CD4-positive, alpha-beta T cell treated with Interleukin-10 for 1 hour (primary cell): ENCODE measurements at regions not wholly inside any gene's neighbourhood (a gene's known extent, or its start where the extent isn't known, plus 50 kb on each side); places are given as distances from the start of the nearest gene placed in this dataset.

ENCODE experiments used
- DNase-seq: peaks from one replicate; pipeline ENCODE4 v3.0.0-alpha.2; 2020

DNA sequence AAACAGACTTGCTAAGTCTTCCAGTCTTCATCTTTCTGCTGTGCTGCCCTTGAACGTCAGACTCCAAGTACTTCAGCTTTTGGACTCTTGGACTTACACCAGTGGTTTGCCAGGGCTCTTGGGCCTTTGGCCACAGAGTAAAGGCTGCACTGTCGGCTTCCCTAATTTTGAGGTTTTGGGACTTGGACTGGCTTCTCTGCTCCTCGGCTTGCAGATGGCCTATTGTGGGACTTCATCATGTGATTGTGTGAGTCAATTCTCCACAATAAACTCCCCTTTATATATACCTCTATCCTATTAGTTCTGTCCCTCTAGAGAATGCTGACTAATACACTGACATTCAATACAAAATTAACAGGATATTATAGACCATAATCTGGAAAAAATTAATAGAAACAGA, 628.1 kb downstream of the PLPP3 start:
- no peak for DNase-seq

DNA sequence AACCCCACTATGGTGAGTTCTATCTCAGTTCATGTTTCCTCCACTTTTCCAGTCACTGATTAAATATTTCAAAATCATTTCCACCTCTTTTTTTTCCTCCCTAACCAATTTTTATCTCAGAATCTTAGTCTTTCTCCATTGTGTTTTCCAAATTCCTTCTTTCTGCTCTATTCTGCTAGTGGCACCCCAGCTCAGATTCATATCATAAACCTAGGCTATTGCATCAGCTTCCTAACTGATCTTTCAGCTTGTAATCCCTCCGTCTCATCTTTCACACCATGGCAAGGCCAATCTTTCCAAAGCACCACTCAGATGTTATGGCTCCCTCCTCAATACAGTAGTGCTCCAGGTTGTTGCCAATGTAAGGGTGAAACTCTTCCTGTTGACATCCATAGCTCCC, 631.9 kb downstream of the PLPP3 start:
- no peak for DNase-seq

DNA sequence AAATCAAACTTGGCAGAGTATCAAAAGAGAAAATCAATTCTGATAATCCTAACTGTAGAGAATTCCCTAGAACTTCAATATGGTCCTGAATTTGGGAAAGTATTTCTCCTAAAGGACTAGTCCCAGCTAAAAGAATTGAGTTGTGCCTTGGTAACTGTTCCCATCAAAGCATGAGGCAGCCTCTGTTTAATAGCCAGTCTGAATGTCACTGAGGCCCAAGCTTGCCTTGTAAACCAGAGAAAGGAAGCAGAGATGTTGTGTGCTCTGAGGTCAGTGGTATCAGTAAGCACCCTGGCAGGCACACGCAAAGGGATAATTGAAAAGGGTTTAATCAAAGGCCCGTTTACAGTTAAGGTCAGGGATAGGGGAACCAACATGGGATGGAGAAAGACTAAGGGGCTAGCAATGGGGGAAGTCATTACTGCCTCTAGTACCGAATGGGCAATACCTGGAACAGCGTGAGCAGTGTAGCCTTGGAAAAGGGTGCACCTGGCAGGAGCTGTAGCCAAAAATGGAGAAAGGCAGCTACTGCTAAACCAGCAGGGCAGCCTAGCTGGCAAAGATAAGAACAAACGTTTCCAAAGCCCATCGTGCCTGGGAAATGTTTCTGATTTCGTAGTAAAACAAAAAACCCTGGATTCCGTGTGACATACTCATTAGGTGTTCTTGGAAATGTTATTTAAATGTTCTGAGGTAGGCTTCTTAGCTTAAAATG, 635.5 kb downstream of the PLPP3 start:
- no peak for DNase-seq

DNA sequence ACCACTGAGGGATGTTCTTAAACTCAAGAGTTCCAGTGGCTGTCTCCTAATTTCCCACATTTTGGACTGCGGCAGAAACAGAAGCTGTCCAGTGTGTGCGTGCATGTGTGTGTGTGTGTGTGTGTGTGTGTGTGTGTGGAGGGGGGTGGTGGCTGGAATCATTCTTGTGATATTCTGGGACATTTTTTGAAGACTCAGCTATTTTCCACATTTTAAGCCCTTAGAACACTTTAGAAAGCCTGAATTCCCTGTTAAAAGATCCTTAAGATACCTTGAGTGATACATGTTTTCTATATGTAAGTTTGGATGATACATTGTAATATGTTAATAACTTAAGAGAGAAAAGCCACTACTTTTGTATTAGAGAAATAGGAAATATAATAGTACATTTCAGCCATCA, 636.4 kb downstream of the PLPP3 start:
- no peak for DNase-seq

DNA sequence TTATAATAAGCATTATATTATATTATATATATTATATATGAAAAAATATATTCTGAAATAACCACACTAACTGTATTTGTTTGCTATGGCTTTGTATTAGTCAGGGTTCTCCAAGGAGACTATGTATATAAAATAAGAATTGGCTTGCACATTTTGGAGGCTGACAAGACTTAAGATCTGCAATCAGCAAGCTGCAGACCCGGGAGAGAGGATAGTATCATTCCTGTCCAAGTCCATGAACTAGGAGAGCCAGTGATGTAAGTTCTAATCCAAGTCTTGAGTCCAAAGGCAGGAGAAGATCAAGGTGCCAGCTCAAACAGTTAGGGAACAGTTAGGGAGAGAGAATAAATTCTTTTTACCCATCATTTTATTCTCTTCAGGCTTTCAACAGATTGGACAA, 639.5 kb downstream of the PLPP3 start:
- no peak for DNase-seq

DNA sequence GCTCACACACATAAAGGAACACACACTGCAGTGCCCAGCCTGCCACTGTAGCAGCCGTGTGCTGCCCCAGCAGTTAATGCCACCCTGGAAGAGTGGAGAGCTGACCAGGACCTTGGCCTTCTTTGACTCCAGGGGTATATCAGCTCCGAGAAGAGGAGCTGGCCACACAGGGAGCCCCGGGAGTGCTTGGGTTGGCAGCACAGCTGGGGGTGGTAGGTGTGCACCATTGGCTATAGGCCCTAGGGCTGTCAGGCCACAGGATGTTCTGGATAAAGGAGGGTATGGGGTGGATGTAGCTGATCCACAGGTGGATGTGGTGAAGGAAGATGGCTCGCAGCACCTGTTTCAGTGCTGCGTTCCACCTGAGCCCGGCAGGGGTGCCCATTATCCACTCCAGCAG, 640.5 kb downstream of the PLPP3 start:
- no peak for DNase-seq

DNA sequence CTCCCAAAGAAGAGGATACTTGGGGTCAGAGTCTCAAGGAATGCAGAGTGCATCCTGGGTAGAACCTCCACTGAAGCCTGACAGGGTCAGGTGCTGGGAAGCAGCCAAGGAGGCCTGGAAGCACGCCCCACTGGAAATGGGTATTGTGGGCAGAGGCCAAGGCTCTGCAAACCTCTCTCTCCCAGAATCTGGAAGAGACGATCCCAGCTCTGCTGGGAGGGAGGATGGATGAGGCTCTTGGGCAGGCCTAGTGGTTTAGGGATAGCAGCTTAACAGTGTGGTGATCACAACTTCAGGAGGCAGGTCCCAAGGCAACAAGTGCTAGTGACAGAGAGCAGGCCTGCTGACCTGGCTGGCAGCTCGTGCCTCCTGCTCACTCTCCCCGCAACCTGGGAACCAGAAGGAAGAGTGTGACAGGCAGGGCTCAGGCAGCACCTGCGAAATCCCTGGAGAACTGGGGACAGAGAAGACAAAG, 641.0 kb downstream of the PLPP3 start:
- no peak for DNase-seq

DNA sequence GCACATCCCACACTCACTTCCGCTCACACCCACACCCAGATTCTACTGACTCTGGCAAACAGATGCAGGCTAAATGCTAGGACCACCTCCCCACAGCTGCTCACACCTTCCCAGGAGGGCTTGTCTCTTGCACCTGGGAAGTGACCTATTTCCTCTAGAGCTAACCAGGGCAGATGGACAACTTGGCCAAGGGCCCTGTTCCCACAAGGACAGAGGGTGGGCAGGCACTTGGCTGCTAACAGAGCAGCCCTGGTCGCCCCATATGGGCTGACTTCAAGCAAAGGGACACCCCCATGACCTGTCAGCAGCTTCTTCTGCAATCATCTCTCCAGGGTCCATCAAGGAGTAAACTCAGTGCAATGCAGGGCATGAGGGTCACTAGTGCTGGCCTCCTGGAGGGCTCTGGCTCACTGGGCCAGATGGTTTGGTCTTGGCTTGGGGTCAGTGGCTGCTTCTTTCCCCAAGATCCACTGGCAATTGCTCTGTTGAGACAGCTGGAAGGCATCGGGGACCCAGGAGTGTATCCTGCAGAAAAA, 641.5 kb downstream of the PLPP3 start:
- no peak for DNase-seq

DNA sequence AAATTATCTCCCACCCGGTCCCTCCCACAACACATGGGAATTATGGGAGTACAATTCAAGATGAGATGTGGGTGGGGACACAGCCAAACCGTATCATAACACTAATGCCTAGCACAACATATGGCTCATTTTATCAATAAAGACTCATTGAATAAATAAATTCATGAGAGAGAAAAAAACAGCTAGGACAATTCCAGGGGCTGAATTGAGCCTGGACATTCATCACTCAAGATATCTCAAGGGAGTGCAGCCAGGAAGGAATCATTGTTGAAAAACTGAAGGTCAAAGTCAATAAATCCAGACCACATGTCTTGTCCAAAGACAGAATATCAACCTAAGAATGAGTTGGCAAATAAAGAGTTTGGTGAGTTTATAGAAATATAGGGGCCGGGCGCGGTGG, 644.1 kb downstream of the PLPP3 start:
- no peak for DNase-seq

DNA sequence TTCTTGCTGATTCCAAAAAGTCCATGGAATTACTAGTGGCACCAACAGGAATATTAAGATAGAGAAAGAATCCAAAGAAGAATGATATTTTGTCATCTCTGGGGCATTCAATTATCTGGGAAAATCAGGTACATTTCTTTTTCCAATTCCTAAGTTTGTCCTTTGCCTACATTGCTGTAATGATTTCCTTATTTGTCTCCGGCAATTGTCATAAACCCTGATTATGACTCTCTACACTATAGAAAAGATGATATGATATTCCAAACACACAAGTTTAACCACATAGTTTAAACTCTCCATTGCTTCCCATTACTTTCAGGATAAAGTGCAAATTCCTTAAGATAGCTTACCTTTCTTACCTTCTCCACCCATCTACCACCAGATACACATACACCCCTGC, 647.0 kb downstream of the PLPP3 start:
- no peak for DNase-seq

DNA sequence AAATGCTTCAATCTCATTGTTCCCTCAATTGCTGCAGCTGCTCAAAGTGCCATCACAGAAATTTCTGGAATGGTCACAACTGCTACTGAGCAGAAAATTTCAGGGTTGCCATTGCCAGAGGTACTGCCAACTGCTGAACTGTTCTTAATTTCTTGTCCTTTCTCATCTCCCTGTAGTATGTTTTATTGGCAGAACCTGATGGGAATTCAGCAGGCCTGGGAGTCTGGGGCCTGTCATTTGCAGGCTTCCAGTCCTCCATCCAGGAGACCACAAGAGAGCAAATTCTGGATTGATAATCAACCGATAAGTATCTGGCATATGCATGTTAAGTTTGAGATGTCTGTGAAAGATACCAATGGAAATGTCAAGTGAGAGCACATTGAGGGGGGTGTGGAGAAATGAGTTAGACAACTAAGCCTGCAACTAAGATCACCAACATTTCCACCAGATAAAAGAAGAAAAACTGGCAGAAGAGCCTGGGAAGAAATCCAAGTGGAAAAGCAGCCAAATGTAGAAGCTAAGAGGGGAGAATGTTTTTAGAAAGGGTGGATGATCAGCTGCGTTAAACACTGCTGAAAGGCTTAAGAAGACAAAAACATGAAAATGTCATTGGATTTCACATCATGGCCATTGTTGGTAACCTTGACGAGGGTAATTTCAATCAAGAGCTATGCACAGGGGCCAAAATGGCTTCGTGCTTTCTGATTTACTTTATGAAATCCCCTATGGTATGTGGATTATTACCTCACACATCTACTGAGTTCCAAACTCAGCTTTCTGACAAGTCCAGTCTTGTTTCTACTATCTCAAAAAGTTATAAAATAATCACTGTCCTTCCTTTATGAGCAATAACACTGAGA, 648.1 kb downstream of the PLPP3 start:
- no peak for DNase-seq

DNA sequence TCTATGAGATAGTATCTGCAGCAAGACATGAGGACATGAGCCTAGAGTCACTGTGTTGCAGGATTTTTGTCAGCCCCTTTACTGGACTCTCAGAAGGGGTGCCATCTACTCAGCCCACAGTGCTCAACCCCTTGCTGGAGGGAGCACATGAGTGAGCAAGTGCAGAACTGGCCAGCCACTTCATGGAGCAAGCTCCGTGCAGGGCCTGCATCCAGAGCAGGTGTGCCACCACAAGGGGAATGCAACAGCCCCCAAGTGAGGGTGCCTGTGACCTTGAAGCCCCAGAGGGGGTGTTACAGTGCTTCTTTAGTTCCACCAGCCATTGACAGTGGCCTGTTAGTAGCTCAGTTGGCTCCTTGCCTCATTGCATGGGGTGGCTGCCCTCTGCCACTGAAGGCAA, 649.7 kb downstream of the PLPP3 start:
- no peak for DNase-seq

DNA sequence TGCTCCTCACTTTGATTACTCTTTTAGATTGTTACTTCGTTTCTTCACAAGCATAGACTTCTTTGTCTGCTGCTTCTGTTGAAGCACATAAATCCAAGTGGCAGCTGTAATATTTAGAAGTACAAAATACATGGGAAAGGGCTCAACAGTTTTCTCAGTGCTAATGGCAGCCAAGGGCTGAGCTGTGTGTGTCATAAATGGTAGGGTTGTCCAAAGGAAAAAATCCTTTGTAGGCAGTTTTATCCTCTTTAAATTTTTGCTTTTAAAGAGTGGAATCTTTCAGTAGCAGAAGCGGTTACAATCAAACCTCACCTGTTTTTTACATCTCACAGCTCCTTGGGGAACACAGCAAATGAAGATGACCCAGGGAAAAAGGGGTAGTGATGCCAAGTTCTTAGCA, 650.8 kb downstream of the PLPP3 start:
- no peak for DNase-seq

DNA sequence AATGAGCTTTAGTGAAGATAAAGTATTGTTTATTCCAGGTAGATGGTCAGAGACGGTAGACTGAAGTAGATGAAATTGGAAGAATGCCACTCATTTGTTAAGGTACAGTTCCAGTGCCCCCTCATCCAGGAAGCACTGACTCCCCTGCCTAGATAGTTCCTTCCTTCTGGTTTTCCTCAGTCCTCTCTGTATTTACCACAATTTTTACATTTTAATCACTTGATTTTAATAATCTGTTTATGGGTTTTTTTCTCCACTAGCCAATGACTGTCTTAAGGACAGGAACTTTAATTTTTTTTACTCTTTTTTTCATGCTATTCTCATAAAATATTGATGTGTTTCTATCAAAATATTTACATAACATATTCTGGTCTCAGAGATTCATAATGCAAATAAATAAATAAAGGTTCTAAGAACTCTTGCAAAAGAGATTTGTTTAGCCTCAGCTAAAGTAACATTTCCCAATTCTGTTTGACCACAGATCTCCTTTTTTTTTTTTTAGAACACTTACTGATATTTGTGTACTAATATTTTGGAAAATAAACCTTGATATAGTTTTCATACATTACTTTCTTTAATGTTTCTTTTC, 651.6 kb downstream of the PLPP3 start:
- no peak for DNase-seq

DNA sequence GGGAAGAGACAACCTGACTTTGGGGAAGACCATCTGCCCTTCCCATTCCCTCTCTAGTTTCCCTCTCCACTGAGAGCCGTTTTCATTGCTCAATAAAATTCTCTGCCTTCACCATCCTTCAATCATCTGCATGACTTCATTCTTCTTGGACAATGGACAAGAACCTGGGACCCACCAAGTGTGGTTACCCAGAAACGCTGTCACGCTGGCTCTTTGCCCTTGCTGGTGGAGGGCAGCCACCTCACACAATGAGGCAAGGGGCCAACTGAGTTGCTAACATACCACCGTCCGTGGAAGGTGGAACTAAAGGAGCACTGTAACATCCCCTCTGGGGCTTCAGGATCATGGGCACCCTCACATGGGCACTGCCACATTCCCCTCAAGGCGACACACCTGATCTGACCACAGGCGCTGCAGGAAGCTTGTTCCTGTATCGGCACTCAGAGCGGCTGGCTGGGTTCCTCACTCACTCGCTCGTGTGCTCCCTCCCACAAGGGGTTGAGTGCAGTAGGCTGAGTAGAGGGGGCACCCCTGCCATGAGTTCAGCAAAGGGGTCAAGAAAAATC, 652.4 kb downstream of the PLPP3 start:
- DNase-seq = no peak

DNA sequence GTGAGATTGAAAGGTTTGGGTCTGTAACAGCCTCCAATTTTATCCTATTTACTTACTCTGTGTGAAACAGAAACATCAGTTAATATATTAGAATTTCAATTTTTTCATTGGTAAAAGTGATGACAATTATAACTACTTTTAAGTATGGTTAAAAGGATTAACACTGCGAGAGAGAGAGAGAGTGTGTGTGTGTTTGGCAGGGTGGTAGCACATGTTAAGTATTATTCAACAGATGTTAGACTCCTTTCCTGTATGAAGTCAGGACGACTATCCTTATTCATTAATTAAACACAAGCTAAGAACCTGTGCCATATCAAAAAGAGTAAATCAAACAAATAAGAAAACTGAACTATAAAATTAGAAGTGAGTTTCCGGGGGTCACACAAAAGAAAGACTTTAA, 662.5 kb downstream of the PLPP3 start:
- no peak for DNase-seq

DNA sequence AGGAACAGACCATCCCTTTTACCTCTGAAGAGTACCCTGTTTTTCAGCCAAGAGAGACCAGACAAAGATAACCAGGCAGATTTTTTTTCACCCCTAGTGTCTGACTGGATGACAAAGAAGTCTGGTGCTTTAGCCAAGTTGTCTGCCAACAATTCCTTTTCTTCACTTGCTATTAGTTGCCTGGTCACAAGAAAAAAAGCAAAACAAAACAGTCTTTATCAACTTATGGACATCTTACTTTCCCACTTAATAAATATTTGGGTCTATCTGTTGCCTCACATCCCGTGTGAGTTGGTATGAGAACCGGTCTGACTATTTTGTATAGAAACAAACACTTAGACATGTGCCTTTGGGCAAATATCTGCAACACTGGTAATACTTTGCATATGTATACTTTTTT, 662.9 kb downstream of the PLPP3 start:
- DNase-seq = no peak

DNA sequence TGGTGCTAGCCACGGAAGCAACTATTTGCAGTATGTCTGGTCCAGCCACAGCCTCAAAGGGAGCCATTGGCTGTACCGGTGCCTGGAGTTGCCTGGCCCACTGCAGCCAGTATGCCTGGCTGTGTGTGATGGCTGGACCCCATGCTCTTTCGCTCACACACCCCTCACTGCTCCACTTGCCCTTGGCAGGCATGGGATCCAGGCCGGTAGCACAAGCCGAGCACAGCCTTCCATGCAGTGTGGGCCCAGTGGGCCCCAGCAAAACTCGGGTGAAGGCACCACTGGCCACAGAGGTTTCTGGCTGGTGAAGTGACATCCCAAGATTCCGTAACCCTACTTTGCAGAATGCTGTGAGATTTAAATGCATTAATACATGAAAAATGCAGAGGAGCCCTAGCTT, 665.8 kb downstream of the PLPP3 start:
- DNase-seq = no peak

DNA sequence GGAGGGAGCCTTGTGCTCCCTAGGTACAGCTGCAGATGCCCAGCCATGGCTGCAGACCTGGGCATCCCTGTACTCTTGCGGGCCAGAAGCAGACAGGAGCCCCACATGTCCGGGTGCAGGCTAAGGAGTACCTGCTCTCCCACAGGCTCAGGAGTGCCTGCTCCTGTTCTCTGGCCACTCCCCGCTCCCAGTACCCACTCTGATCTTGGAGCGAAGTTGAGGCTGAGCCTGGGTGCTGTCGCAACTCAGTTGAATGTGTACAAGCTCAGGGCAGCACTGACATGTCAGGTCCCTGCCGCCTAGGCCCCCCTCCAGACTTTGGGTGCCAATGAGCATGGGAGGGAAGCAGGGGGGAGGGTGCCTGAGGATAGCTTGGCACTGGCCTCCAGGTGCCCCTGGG, 666.9 kb downstream of the PLPP3 start:
- no peak for DNase-seq

DNA sequence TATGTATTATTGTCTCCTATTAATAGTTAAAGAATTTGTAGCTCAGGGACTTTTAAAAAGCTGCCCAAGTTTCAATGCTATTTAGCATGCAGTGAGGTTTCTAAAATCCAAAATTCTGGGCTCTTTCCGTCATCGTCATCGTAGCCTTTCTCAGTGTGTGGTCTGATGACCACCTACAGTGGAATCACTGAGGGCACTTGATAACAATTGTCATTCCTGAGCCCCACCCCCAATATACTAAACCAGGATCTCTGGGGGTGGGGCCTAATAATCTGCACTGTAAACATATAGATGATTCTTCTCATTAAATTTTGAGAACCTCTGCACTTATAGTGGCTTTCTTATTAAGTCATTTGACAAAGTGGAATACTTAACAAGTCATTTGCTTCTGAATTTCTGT, 674.8 kb downstream of the PLPP3 start:
- no peak for DNase-seq

DNA sequence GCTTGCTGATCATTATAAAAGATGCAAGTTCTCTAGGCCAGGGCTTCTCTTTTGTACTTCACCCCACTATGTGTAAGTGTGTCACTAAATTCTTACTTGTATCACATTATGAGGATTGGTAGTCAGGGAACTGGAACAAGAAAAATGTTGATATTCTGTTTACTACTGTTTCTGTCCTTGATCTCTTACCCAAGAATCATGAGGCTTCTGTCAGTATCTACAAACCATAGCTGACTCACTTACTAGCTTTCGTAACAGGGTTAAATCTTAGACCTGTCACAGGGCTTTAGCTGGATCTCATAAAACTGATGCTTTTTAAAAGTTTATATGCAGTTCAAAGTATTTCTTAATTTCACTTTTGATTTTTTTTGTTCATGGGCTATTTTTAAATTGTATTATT, 681.2 kb downstream of the PLPP3 start:
- DNase-seq = no peak

DNA sequence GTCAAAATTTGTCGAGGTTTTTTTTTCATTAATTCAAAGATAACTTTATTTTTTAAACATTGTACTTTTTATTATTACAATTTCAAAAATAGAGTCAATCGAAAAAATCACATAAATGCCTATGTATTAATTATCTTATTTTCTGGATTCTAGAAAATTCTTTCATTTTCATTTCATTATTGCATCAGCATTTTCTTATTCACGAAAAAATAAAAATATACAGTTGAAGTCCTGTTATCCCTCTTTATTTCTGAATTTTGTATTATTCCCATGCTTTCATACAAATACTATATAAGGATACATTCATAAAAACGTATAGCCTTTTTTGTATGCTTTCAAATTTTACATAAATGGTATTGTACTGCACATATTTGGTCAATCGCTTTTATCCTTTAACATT, 681.0 kb upstream of the USP24 start:
- no peak for DNase-seq

DNA sequence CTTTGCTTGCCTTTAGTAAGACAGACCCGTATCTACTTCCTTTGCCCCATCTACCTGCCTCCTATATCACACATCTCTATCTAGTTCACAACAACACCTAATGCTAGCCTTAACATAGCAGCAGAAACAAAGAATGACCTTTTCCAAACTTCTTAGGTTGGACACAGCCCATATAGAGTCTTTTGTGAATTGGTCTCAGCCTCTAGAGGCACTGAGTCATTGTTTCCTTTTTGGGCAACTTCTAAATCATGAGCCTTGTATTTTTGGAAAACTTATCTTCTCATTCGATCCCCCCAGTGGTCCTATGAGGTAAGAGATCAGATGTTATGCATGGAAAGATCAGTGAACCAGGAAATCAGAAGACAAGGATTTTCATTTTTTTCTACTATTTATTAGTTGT, 679.4 kb upstream of the USP24 start:
- no peak for DNase-seq

DNA sequence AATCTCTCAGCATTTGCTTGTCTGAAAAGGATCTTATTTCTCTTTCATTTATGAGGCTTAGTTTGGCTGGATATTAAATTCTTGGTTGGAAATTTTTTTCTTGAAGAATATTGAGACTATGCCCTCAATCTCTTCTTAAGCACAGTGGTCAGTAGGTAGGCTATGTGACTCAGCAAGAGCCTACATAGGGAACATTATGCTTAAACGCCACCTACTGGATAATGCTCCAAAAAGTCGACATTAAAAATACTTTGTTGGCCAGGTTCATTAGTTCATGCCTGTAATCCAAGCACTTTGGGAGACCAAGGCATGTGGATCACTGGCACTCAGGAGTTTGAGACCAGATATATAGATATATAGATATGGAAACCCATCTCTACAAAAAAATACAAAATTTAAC, 678.0 kb upstream of the USP24 start:
- no peak for DNase-seq
